ENCODE measurements at regions not wholly inside any gene's neighbourhood (a gene's known extent, or its start where the extent isn't known, plus 50 kb on each side); places are given as distances from the start of the nearest gene placed in this dataset.
A peak's percentile ranks its signal among the peaks of the same experiment; 100 is the strongest.

GRCh38 chr15:94745371-94745770, 514.0 kb downstream of the MCTP2 start:
- no peak overlapping the region for H3K27ac ChIP-seq
- intact Hi-C loops (cut with DNase I): no loop called here
- H3K36me3 ChIP-seq (replicated peaks in 1 of 2; ENCODE audit: insufficient read depth in 1 of 2, low read depth in 2 of 2): no peaks in the 10 kb centered on the region
- no peaks in the 10 kb centered on the region for H3K27me3 ChIP-seq
- no peak overlapping the region for H3K4me3 ChIP-seq
- ATAC-seq: no peak
- no peaks in the 10 kb centered on the region for H3K9me3 ChIP-seq
- H3K4me1 ChIP-seq: no peaks in the 10 kb centered on the region
- DNase-seq: no peak
- WGBS, 2 donors: 36 to 44% methylated on average over 7 of the region's 7 CpGs
- TF ChIP-seq CTCF (IDR thresholded peaks at IDR 0.05) (no peak), POLR2A (IDR thresholded peaks at IDR 0.05) (no peak)

GRCh38 chr15:94747510-94747909, 516.1 kb downstream of the MCTP2 start:
- Histone ChIP-seq H3K27ac (no peak overlapping the region), H3K4me3 (no peak overlapping the region), H3K4me1 (no peaks in the 10 kb centered on the region), H3K36me3 (replicated peaks in 1 of 2; ENCODE audit: insufficient read depth in 1 of 2, low read depth in 2 of 2) (no peaks in the 10 kb centered on the region), H3K27me3 (no peaks in the 10 kb centered on the region), H3K9me3 (no peaks in the 10 kb centered on the region)
- ATAC-seq: no peak
- WGBS, 2 donors: 52 to 72% methylated on average over 2 to 3 of the region's 3 CpGs
- intact Hi-C loops (cut with DNase I): no loop called here
- TF ChIP-seq POLR2A (IDR thresholded peaks at IDR 0.05) (no peak), CTCF (IDR thresholded peaks at IDR 0.05) (no peak)
- no peak for DNase-seq

DNA sequence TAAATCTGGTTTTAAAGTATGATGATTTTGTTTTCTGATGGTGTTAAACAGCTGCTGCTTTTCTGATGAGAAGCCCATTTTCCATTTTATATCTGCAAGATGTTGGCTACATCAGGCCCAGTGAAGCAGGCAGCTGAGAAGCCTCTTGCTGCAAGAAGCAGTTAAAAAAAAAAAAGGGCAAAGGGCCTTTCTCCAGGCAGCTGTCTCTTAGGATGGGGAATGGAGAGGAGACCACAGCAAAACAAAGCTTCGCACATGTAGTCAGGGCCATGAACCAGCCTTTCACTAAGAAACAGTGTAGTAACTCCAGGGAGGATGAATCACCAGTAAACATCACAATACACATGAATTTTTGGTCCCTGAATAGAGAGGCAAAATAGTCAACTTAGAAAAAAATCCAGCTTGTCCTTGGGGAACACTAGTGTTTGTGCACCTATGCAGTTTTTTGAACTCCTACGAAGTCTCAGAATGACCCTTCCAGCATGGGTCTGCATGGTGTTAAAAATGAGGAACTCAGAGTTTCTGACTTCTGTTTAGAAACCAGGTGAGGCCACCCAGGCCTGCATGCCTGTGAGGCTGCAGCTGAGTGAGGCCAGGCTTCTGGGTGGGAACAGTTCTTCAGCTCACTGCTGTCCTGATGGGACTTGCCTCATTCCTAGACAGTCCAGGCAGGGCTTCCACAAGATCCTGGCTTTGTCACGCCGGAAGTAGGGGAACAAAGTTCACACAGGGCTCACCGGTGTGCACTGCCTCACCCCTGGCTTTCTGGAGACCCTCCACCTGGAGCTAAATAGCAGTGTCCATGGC, 518.7 kb downstream of the MCTP2 start:
- no peak for ATAC-seq

DNA sequence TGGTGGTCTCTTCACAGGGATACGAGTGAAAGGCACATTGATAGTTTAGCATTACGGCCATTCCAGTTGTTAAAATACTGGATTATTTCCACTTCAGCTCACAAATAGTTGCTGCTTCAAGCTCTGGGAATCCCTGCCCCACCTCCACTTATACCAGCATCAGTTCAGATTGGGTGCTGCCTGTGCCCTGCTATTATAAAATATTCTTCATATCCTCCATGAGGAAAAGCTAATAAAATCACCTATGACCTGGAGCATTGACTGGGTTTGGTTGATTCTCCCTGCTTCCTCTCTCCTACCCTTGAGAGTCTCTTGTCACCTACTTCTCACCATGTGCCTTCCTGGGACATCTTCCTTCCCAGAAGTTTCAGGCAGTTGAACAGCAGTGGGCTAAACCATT, 529.0 kb downstream of the MCTP2 start:
- no peak for ATAC-seq
- Histone ChIP-seq H3K4me1 (no peaks in the 10 kb centered on the region), H3K36me3 (replicated peaks in 1 of 2; ENCODE audit: insufficient read depth in 1 of 2, low read depth in 2 of 2) (no peaks in the 10 kb centered on the region), H3K27ac (no peak overlapping the region), H3K4me3 (no peak overlapping the region), H3K27me3 (no peaks in the 10 kb centered on the region), H3K9me3 (no peaks in the 10 kb centered on the region)
- intact Hi-C loops (cut with DNase I): no loop called here
- DNase-seq: no peak
- TF ChIP-seq POLR2A (IDR thresholded peaks at IDR 0.05) (no peak), CTCF (IDR thresholded peaks at IDR 0.05) (no peak)
- 75 to 78% methylated on average over 2 of the region's 2 CpGs for WGBS, 2 donors

More for the DNA sequence above, 518.7 kb downstream of the MCTP2 start:
- no peaks in the 10 kb centered on the region for H3K27me3 ChIP-seq
- 70 to 77% methylated on average over 3 to 5 of the region's 5 CpGs for WGBS, 2 donors
- H3K36me3 ChIP-seq (replicated peaks in 1 of 2; ENCODE audit: insufficient read depth in 1 of 2, low read depth in 2 of 2): no peaks in the 10 kb centered on the region
- H3K4me3 ChIP-seq: no peak overlapping the region
- no peak for TF ChIP-seq CTCF (IDR thresholded peaks at IDR 0.05)
- TF ChIP-seq POLR2A (IDR thresholded peaks at IDR 0.05): no peak
- H3K9me3 ChIP-seq: no peaks in the 10 kb centered on the region
- H3K4me1 ChIP-seq: no peaks in the 10 kb centered on the region
- peak in 1 of 4 donors; percentile 3 for DNase-seq
- no peak overlapping the region for H3K27ac ChIP-seq
- intact Hi-C loops (cut with DNase I): no loop called here

GRCh38 chr15:94761574-94761973, 530.2 kb downstream of the MCTP2 start:
- intact Hi-C loops (cut with DNase I): no loop called here
- H3K27me3 ChIP-seq: no peaks in the 10 kb centered on the region
- H3K36me3 ChIP-seq (replicated peaks in 1 of 2; ENCODE audit: insufficient read depth in 1 of 2, low read depth in 2 of 2): no peaks in the 10 kb centered on the region
- H3K4me3 ChIP-seq: no peak overlapping the region
- DNase-seq: no peak
- no peak overlapping the region for H3K27ac ChIP-seq
- TF ChIP-seq POLR2A (IDR thresholded peaks at IDR 0.05): no peak
- TF ChIP-seq CTCF (IDR thresholded peaks at IDR 0.05): no peak
- H3K4me1 ChIP-seq: no peaks in the 10 kb centered on the region
- ATAC-seq: no peak
- WGBS, 2 donors: 68 to 74% methylated on average over 1 of the region's 1 CpG
- H3K9me3 ChIP-seq: no peaks in the 10 kb centered on the region

Measured in body of pancreas (tissue), 4 donors.